SK-N-SH (cell line): ENCODE measurements at regions not wholly inside any gene's neighbourhood (a gene's known extent, or its start where the extent isn't known, plus 50 kb on each side); places are given as distances from the start of the nearest gene placed in this dataset.

Source experiments
- CTCF ChIA-PET: fragments of 300-600, 350-600 bp; formaldehyde crosslinking; extraction: SDS; loops from one replicate; lab custom pipeline; 2021; lab: Yijun Ruan, JAX
- POLR2A ChIA-PET: fragments of 350-600 bp; sonication (Branson Sonifier 250); formaldehyde crosslinking; extraction: SDS; loops from one replicate; lab custom pipeline; 2020; ENCODE audit warnings: antibody characterized with exemption, inconsistent platforms; lab: Yijun Ruan, JAX
- DNase-seq: peaks from one replicate; pipeline ENCODE4 v3.0.0; 2012
- H2AFZ ChIP-seq: fragments of 200-600 bp; sonication (generic); 2 replicates; pipeline ENCODE4 v1.8.1; 2016; ENCODE audit warnings: antibody characterized with exemption, mild to moderate bottlenecking, low read depth
- H3F3A ChIP-seq: fragments of 200-600 bp; sonication (generic); replicated peaks from 2 replicates; pipeline ENCODE3; 2016; ENCODE audit warnings: antibody characterized with exemption, mild to moderate bottlenecking; ENCODE audit not compliant: insufficient read depth
- H3K27ac ChIP-seq, 2 experiments: fragments of 200-500 bp in 1 of 2; fragments of 200-600 bp in 1 of 2; sonication (Bioruptor generic) in 1 of 2; sonication (generic), shearing (Covaris generic) in 1 of 2; 2 replicates each; pipeline versions ENCODE4 v1.5.1 to v1.6.1; 2014 to 2016; ENCODE audit warnings: low read depth in 2 of 2, inconsistent platforms in 1 of 2, low read length in 1 of 2, mild to moderate bottlenecking in 1 of 2, mixed read lengths in 1 of 2
- H3K27me3 ChIP-seq: fragments of 200-600 bp; sonication (generic), shearing (Covaris generic); 2 replicates; pipeline ENCODE4 v1.6.1; 2016; ENCODE audit warnings: mixed run types; ENCODE audit not compliant: insufficient read depth
- H3K36me3 ChIP-seq, 2 experiments: fragments of 200-500 bp in 1 of 2; fragments of 200-600 bp in 1 of 2; sonication (Bioruptor generic) in 1 of 2; sonication (generic) in 1 of 2; replicated peaks in 1 of 2; 2 replicates each; pipeline versions ENCODE3 to v1.5.1; 2014 to 2016; ENCODE audit warnings: low read length in 1 of 2, mild to moderate bottlenecking in 1 of 2; ENCODE audit not compliant: insufficient read depth in 2 of 2, control insufficient read depth in 1 of 2
- H3K4me1 ChIP-seq, 2 experiments: fragments of 200-500 bp in 1 of 2; fragments of 200-600 bp in 1 of 2; sonication (Bioruptor generic) in 1 of 2; sonication (generic), shearing (Covaris generic) in 1 of 2; 2 replicates each; pipeline versions ENCODE4 v1.5.1 to v1.6.1; 2014 to 2016; ENCODE audit warnings: low read depth in 1 of 2, low read length in 1 of 2, mixed run types in 1 of 2; ENCODE audit not compliant: insufficient read depth in 2 of 2, control insufficient read depth in 1 of 2
- H3K4me2 ChIP-seq: fragments of 200-600 bp; sonication (generic), shearing (Covaris generic); 2 replicates; pipeline ENCODE4 v1.6.1; 2017; ENCODE audit warnings: mixed run types
- H3K4me3 ChIP-seq, 2 experiments: fragments of 200-500 bp in 1 of 2; fragments of 200-600 bp in 1 of 2; sonication (Bioruptor generic) in 1 of 2; sonication (generic), shearing (Covaris generic) in 1 of 2; 2 replicates each; pipeline versions ENCODE4 v1.5.1 to v1.8.1; 2014 to 2016; ENCODE audit warnings: low read depth in 2 of 2, inconsistent platforms in 1 of 2, low read length in 1 of 2, mild to moderate bottlenecking in 1 of 2, mixed read lengths in 1 of 2, moderate library complexity in 1 of 2
- H3K79me2 ChIP-seq: fragments of 200-600 bp; sonication (generic); 2 replicates; pipeline ENCODE4 v1.8.1; 2017; ENCODE audit warnings: mild to moderate bottlenecking; ENCODE audit not compliant: insufficient read depth
- H3K9ac ChIP-seq: fragments of 200-600 bp; sonication (generic); 2 replicates; pipeline ENCODE4 v1.6.1; 2017; ENCODE audit warnings: mixed run types
- H3K9me2 ChIP-seq: fragments of 200-600 bp; sonication (generic); 2 replicates; pipeline ENCODE4 v1.6.1; 2017; ENCODE audit warnings: mixed run types
- H3K9me3 ChIP-seq: fragments of 200-600 bp; sonication (generic); 2 replicates; pipeline ENCODE4 v1.6.1; 2017; ENCODE audit warnings: mixed run types, mild to moderate bottlenecking, moderate library complexity
- H4K20me1 ChIP-seq: fragments of 200-600 bp; sonication (generic); 2 replicates; pipeline ENCODE4 v1.6.1; 2017; ENCODE audit warnings: mild to moderate bottlenecking, mixed run types; ENCODE audit not compliant: insufficient read depth
- CTCF ChIP-seq: fragments of 200-600 bp; sonication (generic); IDR thresholded peaks from 2 replicates; pipeline ENCODE4 v1.6.1; 2017; ENCODE audit warnings: antibody characterized with exemption, mild to moderate bottlenecking, moderate library complexity
- EP300 ChIP-seq, 2 experiments: IDR thresholded peaks; 2 replicates each; pipeline versions ENCODE4 v1.4.0 to v1.6.1; 2012; ENCODE audit warnings: borderline replicate concordance in 1 of 2, low read depth in 1 of 2, low read length in 1 of 2
- FOXJ3 ChIP-seq: sonication (generic); formaldehyde crosslinking; IDR thresholded peaks from 2 replicates; pipeline ENCODE4 v1.5.1; 2020; ENCODE audit warnings: mild to moderate bottlenecking, missing genetic modification reagents
- FOXM1 ChIP-seq: IDR thresholded peaks from 2 replicates; pipeline ENCODE4 v1.4.0; 2012; ENCODE audit warnings: low read depth, mild to moderate bottlenecking
- GABPA ChIP-seq: IDR thresholded peaks from 2 replicates; pipeline ENCODE4 v1.4.0; 2012; ENCODE audit warnings: low read depth, mild to moderate bottlenecking
- MAX ChIP-seq: IDR thresholded peaks from 2 replicates; pipeline ENCODE4 v1.4.0; 2012; ENCODE audit warnings: low read depth
- PBX3 ChIP-seq: IDR thresholded peaks from 2 replicates; pipeline ENCODE4; 2012
- POLR2AphosphoS5 ChIP-seq: IDR thresholded peaks from 2 replicates; pipeline ENCODE4 v1.6.1; 2012; ENCODE audit warnings: low read depth, low read length
- RCOR1 ChIP-seq: fragments of 150-350 bp; IDR thresholded peaks from 2 replicates; pipeline ENCODE4 v1.6.1; 2017; ENCODE audit warnings: antibody characterized with exemption, low read length
- SIN3A ChIP-seq: IDR thresholded peaks from 2 replicates; pipeline ENCODE4 v1.6.1; 2012; ENCODE audit warnings: low read depth, mild to moderate bottlenecking, low read length, moderate library complexity, borderline replicate concordance
- TCF12 ChIP-seq: IDR thresholded peaks from 2 replicates; pipeline ENCODE4 v1.4.0; 2012
- TEAD4 ChIP-seq: IDR thresholded peaks from 2 replicates; pipeline ENCODE4 v1.4.0; 2012; ENCODE audit warnings: mild to moderate bottlenecking, borderline replicate concordance; ENCODE audit not compliant: insufficient read depth
- ZBTB33 ChIP-seq: IDR thresholded peaks from 2 replicates; pipeline ENCODE4 v1.4.0; 2012; ENCODE audit warnings: low read depth, borderline replicate concordance
- WGBS: methylation state at CpG from one replicate; pipeline ENCODE4 v1.1.6; 2017; ENCODE audit warnings: low lambda C conversion rate; 5-methylcytosine and 5-hydroxymethylcytosine counted together

GRCh38 chr22:48581796-48582469 is 1245.7 kb downstream of the BRD1 start:
- Histone ChIP-seq H3K4me3 (no peak overlapping the region), H3K9ac (no peak overlapping the region), H4K20me1 (no peaks in the 10 kb centered on the region), H3K4me2 (no peak overlapping the region), H3K9me3 (no peaks in the 10 kb centered on the region), H3K4me1 (no peaks in the 10 kb centered on the region; a peak in 1 of 4 replicates), H3K27ac (no peak overlapping the region), H3K79me2 (no peaks in the 10 kb centered on the region), H3K27me3 (no peaks in the 10 kb centered on the region; the same call in 1 of the 2 replicates), H3K9me2 (no peaks in the 10 kb centered on the region), H2AFZ (no peak overlapping the region), H3K36me3 (no peaks in the 10 kb centered on the region), H3F3A (peaks cover 7% of the 10 kb centered on the region)
- POLR2A ChIA-PET: no interaction called here
- no peak for DNase-seq
- 53% methylated on average over 13 of the region's 20 CpGs for whole genome bisulfite sequencing
- CTCF ChIA-PET: interaction anchor here (1.3 kb wide), 1 partner anchor 8 kb away, joined by 3 read pairs; no protein-coding TSS in a partner anchor
- TF ChIP-seq GABPA (no peak), CTCF (no peak), TCF12 (no peak), POLR2AphosphoS5 (no peak), TEAD4 (no peak), RCOR1 (no peak), MAX (no peak), FOXM1 (no peak), FOXJ3 (no peak), SIN3A (no peak), ZBTB33 (no peak), PBX3 (no peak), EP300 (IDR thresholded peaks at IDR 0.05; ENCODE audit: borderline replicate concordance in 1 of 2, low read depth in 1 of 2, low read length in 1 of 2) (no peak)
